ENCODE measurements at regions not wholly inside any gene's neighbourhood (a gene's known extent, or its start where the extent isn't known, plus 50 kb on each side); places are given as distances from the start of the nearest gene placed in this dataset.

DNA sequence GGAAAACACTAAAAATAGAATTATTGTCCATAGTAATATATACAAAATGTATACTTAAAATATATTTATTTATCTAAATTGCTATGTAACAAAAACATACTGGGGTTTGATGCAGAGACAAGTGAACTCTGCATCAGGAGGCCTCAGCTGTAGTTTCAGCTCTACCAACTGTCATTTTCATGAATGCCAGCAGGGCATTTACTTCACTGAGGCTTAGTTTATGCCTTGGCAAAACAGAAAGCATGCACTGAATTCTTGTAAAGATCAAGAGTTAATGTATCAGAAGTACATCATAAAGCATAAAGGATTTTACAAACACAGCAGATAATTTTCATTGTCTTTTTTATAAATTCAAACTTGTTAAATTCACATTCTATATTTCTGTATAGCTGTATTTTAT, 577.0 kb downstream of the C4orf33 start:
- Histone ChIP-seq H4K20me1 (ENCODE audit: insufficient read depth) (no peaks in the 10 kb centered on the region), H3K36me3 (ENCODE audit: low read depth) (no peaks in the 10 kb centered on the region), H3K27me3 (replicated peaks; ENCODE audit: insufficient read depth) (no peaks in the 10 kb centered on the region), H3F3A (ENCODE audit: insufficient read depth) (no peaks in the 10 kb centered on the region), H3K4me1 (ENCODE audit: insufficient read depth) (no peaks in the 10 kb centered on the region), H3K4me3 (no peak overlapping the region), H3K9me3 (ENCODE audit: low read depth) (no peaks in the 10 kb centered on the region), H2AFZ (no peak overlapping the region), H3K9ac (no peak overlapping the region), H3K9me2 (ENCODE audit: insufficient read depth) (no peaks in the 10 kb centered on the region), H3K79me2 (ENCODE audit: insufficient read depth) (no peaks in the 10 kb centered on the region), H3K27ac (no peak overlapping the region), H3K4me2 (ENCODE audit: unreplicated experiment) (no peak overlapping the region)
- DNase-seq: no peak
- no peak for TF ChIP-seq EZH2phosphoT487 (IDR thresholded peaks at IDR 0.05; ENCODE audit: insufficient read depth, low read depth)
- no peak for TF ChIP-seq EZH2 (IDR thresholded peaks at IDR 0.05; ENCODE audit: insufficient read depth, poor library complexity, severe bottlenecking)
- in situ Hi-C loops (cut with MboI): no loop called here

DNA sequence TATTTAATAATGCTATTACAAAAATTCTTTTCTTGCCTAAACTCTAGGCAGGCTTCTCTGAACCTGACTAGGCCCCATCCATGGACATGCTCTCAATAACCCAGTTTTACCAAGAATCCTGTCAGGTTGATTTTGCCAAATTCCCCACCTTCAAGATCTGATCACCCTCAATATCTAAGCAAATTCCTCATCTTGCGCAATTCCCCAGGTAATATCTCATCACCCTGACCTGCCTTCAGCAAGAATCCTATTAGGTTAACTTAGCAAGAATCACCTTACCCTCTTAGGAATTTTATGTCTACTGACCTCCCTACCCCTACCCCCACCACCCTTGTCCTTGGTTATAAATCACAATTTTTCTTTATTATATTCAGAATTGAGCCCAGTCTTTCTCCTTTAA, 579.1 kb downstream of the C4orf33 start:
- no peak for DNase-seq
- H3F3A ChIP-seq (ENCODE audit: insufficient read depth): no peaks in the 10 kb centered on the region
- H3K9me3 ChIP-seq (ENCODE audit: low read depth): no peaks in the 10 kb centered on the region
- H3K4me1 ChIP-seq (ENCODE audit: insufficient read depth): no peaks in the 10 kb centered on the region
- H2AFZ ChIP-seq: no peak overlapping the region
- no peaks in the 10 kb centered on the region for H3K9me2 ChIP-seq (ENCODE audit: insufficient read depth)
- no peak overlapping the region for H3K4me3 ChIP-seq
- no peak overlapping the region for H3K9ac ChIP-seq
- H3K4me2 ChIP-seq (ENCODE audit: unreplicated experiment): no peak overlapping the region
- TF ChIP-seq EZH2 (IDR thresholded peaks at IDR 0.05; ENCODE audit: insufficient read depth, poor library complexity, severe bottlenecking) (no peak), EZH2phosphoT487 (IDR thresholded peaks at IDR 0.05; ENCODE audit: insufficient read depth, low read depth) (no peak)
- WGBS, 2 experiments (ENCODE audit: low coverage in 1 of 2, low lambda C conversion rate in 2 of 2, missing lambda C conversion rate in 2 of 2): 24 to 33% methylated on average over 1 of the region's 1 CpG
- no peaks in the 10 kb centered on the region for H3K27me3 ChIP-seq (replicated peaks; ENCODE audit: insufficient read depth)
- in situ Hi-C loops (cut with MboI): no loop called here
- no peaks in the 10 kb centered on the region for H4K20me1 ChIP-seq (ENCODE audit: insufficient read depth)
- H3K36me3 ChIP-seq (ENCODE audit: low read depth): no peaks in the 10 kb centered on the region
- H3K27ac ChIP-seq: no peak overlapping the region
- no peaks in the 10 kb centered on the region for H3K79me2 ChIP-seq (ENCODE audit: insufficient read depth)

DNA sequence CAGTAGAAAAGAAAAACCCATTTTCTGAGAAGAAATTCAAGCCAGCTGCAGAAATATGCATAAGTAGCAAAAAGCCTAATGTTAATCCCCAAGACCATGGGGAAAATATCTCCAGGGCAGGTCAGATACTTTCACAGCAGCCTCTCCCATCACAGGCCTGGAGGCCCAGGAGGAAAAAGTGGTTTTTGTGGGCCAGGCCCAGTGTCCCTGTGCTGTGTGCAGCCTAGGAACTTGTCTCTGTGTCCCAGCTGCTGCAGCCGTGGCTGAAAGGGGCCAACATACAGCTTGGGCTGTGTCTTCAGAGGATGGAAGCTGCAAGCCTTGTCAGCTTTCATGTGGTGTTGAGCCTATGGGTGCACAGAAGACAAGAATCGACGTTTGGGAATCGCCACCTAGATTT, 581.0 kb downstream of the C4orf33 start:
- Histone ChIP-seq H4K20me1 (ENCODE audit: insufficient read depth) (no peaks in the 10 kb centered on the region), H3K36me3 (ENCODE audit: low read depth) (no peaks in the 10 kb centered on the region), H3K4me3 (no peak overlapping the region), H3K79me2 (ENCODE audit: insufficient read depth) (no peaks in the 10 kb centered on the region), H3K27ac (no peak overlapping the region), H3K9me2 (ENCODE audit: insufficient read depth) (no peaks in the 10 kb centered on the region), H2AFZ (no peak overlapping the region), H3K4me2 (ENCODE audit: unreplicated experiment) (no peak overlapping the region), H3K9ac (no peak overlapping the region), H3K27me3 (replicated peaks; ENCODE audit: insufficient read depth) (no peaks in the 10 kb centered on the region), H3F3A (ENCODE audit: insufficient read depth) (no peaks in the 10 kb centered on the region), H3K4me1 (ENCODE audit: insufficient read depth) (no peaks in the 10 kb centered on the region), H3K9me3 (ENCODE audit: low read depth) (no peaks in the 10 kb centered on the region)
- DNase-seq: no peak
- TF ChIP-seq EZH2phosphoT487 (IDR thresholded peaks at IDR 0.05; ENCODE audit: insufficient read depth, low read depth) (no peak), EZH2 (IDR thresholded peaks at IDR 0.05; ENCODE audit: insufficient read depth, poor library complexity, severe bottlenecking) (no peak)
- in situ Hi-C loops (cut with MboI): no loop called here
- WGBS, 2 experiments (ENCODE audit: low coverage in 1 of 2, low lambda C conversion rate in 2 of 2, missing lambda C conversion rate in 2 of 2): 38 to 39% methylated on average over 4 of the region's 4 CpGs

DNA sequence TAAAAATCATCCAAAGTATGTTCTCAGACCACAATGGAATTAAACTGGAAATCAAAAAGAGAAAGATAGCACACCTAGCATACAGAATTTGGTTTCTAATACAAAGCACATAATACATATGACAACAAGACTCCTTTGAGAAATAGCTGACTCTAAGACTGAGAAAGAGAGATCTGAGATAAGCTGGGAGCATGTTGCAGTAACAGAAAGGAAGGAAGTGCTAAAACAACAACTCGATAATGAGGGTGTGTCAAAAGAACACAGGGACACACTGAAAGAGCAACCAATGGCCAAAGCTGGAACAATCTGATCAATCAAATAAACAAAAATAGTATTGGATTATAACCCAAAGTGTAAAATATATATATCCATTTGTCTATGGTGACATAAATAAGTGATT, 586.6 kb downstream of the C4orf33 start:
- H3K9me2 ChIP-seq (ENCODE audit: insufficient read depth): no peaks in the 10 kb centered on the region
- H3K9ac ChIP-seq: no peak overlapping the region
- TF ChIP-seq EZH2 (IDR thresholded peaks at IDR 0.05; ENCODE audit: insufficient read depth, poor library complexity, severe bottlenecking) (no peak), EZH2phosphoT487 (IDR thresholded peaks at IDR 0.05; ENCODE audit: insufficient read depth, low read depth) (no peak)
- no peak overlapping the region for H3K27ac ChIP-seq
- no peaks in the 10 kb centered on the region for H3K4me1 ChIP-seq (ENCODE audit: insufficient read depth)
- no peaks in the 10 kb centered on the region for H3K27me3 ChIP-seq (replicated peaks; ENCODE audit: insufficient read depth)
- 26 to 34% methylated on average over 1 of the region's 1 CpG for WGBS, 2 experiments (ENCODE audit: low coverage in 1 of 2, low lambda C conversion rate in 2 of 2, missing lambda C conversion rate in 2 of 2)
- H3K4me3 ChIP-seq: no peak overlapping the region
- H2AFZ ChIP-seq: no peak overlapping the region
- H3F3A ChIP-seq (ENCODE audit: insufficient read depth): no peaks in the 10 kb centered on the region
- H3K4me2 ChIP-seq (ENCODE audit: unreplicated experiment): no peak overlapping the region
- in situ Hi-C loops (cut with MboI): no loop called here
- H4K20me1 ChIP-seq (ENCODE audit: insufficient read depth): no peaks in the 10 kb centered on the region
- H3K79me2 ChIP-seq (ENCODE audit: insufficient read depth): no peaks in the 10 kb centered on the region
- DNase-seq: no peak
- no peaks in the 10 kb centered on the region for H3K36me3 ChIP-seq (ENCODE audit: low read depth)
- peaks cover 2% of the 10 kb centered on the region for H3K9me3 ChIP-seq (ENCODE audit: low read depth)

DNA sequence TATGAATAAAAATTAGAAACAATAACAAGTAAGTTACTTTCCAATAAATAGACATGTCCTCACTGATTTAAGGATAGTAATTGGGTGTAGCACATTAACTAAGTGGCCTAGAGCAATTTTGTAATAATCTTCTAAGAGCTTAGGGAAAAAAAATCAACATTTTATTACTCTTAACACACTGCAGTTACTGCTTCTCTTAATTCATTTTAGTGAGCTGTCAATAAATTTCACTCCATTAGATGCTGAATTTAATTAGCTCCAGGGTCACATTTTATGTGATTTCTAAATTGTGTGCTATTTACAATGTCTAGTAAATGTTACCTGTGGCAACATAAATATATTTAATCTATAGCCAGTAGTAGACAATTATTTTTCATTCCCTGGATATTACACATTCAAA, 612.0 kb downstream of the C4orf33 start:
- no peak for TF ChIP-seq EZH2phosphoT487 (IDR thresholded peaks at IDR 0.05; ENCODE audit: insufficient read depth, low read depth)
- no peak for TF ChIP-seq EZH2 (IDR thresholded peaks at IDR 0.05; ENCODE audit: insufficient read depth, poor library complexity, severe bottlenecking)
- Histone ChIP-seq H3F3A (ENCODE audit: insufficient read depth) (no peaks in the 10 kb centered on the region), H3K36me3 (ENCODE audit: low read depth) (no peaks in the 10 kb centered on the region), H3K79me2 (ENCODE audit: insufficient read depth) (no peaks in the 10 kb centered on the region), H3K4me3 (no peak overlapping the region), H3K4me1 (ENCODE audit: insufficient read depth) (no peaks in the 10 kb centered on the region), H3K9ac (no peak overlapping the region), H3K27me3 (replicated peaks; ENCODE audit: insufficient read depth) (no peaks in the 10 kb centered on the region), H3K27ac (no peak overlapping the region), H3K9me3 (ENCODE audit: low read depth) (no peaks in the 10 kb centered on the region), H4K20me1 (ENCODE audit: insufficient read depth) (no peaks in the 10 kb centered on the region), H2AFZ (no peak overlapping the region), H3K4me2 (ENCODE audit: unreplicated experiment) (no peak overlapping the region), H3K9me2 (ENCODE audit: insufficient read depth) (no peaks in the 10 kb centered on the region)
- in situ Hi-C loops (cut with MboI): no loop called here
- DNase-seq: no peak

Measured in GM23248 (cell line).